Fibroblast of the conjunctiva (primary cell): ENCODE measurements at regions not wholly inside any gene's neighbourhood (a gene's known extent, or its start where the extent isn't known, plus 50 kb on each side); places are given as distances from the start of the nearest gene placed in this dataset.
A peak's percentile ranks its signal among the peaks of the same experiment; 100 is the strongest.
"Not testable (repeated sequence)": the region's sequence is repeated elsewhere in the genome, so short reads cannot be mapped to it uniquely, and the experiment has no call there.

Source experiments
- DNase-seq: peaks from one replicate; pipeline ENCODE4 v3.0.0-alpha.2; 2010; ENCODE audit warnings: low read depth

DNA sequence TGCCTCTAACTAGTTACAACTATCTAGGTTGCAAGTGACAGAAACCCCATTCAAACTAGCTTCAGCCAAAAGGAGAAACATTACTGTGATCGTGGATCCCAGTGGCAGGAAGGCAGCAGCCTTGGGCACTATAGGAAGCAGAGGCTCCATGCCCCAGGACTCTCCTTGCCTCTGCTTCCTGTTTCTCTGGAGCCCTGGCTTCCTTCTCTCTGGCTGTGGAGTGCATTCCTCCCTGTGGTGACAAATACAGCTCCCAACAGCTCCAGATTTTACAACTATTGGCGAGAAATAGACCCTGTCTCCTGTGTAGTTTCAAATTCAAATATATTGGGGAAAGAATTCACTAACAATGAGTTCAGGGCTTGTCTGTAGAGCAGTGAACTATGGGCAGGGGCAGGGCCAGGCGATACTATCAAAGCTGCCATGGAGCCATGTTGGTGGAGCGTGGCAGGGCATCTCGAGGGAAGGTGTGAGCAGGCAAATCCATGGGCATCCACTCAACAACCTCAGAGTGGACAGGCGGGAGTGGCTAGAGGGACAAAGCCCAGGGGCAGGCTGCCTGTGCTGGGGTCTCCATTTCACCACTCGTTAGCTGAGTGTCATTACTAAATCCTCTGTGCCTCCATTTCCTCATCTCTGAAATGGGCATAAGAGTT, 189.5 kb downstream of the ERCC6L2 start:
- no peak for DNase-seq

DNA sequence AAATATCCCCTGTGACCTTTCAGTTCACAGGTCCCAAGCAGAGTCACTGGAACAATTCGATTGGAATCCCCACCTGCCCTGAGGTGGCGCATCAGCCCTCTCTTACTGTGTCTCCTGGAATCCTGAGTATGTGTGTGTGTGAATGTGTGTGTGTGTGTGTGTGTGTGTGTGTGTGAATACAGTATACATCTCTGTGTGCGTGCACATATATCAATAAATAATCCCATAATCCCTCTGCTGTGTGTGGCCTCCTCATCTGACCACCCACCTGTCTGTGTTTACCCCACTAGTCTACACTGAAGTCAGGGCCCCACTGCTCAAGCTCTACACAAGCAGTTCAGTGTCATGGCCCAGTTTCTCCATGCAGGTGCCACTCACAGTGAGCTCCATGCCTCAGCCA, 187.4 kb downstream of the ERCC6L2 start:
- DNase-seq: no peak

DNA sequence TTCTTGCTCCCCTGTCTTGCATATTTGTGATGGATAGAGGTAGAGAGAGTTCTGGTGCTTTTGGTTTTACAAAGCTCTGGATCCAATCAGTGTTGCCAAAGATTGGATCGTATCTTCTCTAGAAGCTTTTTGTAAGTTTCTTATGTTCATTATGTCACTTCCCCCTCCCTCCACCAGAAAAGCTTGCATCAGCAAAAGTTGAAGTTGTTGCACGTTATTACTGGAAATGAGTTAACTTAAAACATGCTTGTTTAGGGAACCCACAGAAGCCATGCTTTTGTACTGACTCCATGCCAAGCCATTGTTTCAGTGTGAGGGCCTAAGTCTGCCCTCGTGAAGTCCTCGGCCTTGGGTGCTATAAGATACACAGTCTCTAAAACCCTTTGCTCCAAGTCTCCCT, 186.5 kb downstream of the ERCC6L2 start:
- DNase-seq: peak; percentile 62

DNA sequence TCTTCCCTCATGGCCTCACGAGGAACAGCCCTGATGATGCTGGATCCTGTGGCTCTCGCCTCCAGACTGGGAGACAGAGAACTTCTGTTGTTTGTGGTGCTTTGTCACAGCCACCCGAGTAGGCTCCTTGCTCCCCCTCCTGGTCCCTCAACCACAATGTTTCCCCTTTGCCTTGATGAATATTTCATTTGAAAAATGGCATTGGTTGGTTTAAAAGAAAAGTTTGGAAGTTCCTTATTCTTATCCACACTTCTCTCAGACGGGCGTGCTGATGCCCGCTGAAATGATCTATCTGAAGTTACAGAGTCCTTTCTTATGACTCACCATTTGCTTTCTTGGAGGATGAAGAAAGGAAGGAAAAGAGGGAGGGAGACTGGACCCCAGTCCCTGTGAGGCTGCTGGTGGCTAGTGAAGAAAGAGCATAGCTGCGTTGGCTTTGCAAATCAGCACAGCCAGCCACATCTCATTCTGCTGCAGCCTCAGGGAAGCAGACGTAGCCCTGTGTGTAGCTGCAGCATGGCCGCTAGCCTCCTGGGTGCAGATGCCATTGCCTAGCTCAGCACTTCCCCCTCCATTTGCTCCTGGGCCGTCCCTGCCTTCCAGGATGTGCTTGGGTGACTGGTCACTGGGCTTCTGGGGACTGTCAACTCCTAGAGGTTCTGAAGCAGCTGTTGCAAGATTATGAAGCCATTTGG, 185.9 kb downstream of the ERCC6L2 start:
- DNase-seq: peak; percentile 45

DNA sequence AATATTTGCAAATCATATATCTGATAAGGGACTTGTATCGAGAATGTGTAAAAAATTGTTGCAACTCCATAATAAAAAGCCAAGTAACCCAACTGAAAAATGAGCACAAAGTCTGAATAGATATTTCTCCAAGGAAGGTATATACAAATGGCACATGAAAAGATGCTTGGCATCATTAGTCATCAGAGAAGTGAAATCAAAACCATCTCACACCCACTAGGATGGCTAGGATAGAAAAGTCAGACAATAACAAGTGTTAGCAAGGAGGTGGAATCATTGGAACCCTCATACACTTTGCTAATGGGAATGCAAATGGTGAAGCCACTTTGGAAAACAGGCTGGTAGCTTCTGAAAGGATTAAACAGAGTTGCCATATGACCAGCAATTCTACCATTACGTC, 182.7 kb downstream of the ERCC6L2 start:
- no peak for DNase-seq

DNA sequence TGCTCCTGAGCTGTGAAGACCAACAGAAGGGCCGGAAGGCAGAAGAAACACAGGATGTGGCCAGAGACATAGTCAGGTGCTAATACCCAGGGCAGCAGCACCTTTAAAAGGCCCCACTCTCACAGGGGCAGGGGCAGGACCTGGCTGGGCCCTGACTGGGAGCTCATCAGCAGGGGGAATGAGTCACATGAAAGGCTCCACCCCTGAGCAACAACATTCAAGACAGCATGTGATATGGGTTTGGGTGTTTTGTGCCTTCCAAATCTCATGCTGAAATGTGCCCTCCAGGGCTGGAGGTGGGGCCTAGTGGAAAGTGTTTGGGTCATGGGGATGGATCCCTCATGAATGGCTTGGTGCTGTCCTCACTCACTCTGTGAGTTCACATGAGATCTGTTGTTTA, 181.7 kb downstream of the ERCC6L2 start:
- no peak for DNase-seq

DNA sequence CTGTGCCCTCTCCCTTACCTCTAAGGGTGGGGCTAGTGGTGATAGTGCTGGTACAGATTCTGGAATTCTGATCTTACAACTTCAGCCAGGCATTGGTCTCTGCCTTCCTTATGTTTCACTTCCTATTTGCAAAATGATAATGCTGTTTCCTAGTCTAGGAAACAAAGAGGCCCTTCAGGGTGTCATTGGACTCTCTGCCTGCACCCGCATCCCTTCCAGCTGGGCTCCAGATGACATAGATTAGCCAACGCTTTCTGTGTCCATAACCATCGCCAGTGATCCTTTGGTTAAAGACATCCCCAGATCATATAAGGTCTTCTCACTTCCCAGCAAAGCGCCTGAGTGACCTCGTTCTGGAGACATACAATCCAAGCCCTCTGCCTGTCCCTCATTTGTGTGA, 180.7 kb downstream of the ERCC6L2 start:
- DNase-seq: no peak

DNA sequence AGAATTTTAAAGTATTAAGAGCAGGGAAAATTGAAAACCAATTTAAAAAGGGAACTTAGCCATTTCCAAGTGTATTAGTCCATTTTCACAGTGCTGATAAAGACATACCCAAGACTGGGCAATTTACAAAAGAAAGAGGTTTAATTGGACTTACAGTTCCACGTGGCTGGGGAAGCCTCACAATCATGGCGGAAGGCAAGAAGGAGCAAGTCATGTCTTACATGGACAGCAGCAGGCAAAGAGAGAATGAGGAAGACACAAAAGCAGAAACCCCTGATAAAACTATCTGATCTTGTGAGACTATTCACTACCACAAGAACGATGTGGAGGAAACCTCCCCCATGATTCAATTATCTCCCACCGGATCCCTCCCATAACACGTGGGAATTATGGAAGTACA, 178.8 kb downstream of the ERCC6L2 start:
- not testable (repeated sequence) for DNase-seq

DNA sequence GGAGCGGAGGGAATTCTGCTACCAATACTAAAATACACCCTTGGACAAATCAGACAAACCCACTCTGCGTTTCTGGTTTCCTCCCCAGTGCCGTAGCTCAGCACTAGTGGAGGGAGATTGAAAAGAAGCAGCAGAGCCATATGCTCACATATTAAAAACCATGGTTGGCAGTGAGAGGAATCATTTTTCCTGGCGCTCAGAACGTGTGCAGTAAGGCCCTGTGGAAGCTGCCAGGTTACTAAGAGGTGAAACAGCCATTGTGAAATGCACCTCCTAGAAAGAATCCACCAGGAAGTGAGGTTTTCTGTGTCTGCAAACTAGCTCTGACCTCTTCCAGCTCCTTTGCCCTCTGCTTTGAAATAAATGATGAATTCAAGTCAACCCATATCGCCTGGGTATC, 177.2 kb downstream of the ERCC6L2 start:
- DNase-seq: no peak

DNA sequence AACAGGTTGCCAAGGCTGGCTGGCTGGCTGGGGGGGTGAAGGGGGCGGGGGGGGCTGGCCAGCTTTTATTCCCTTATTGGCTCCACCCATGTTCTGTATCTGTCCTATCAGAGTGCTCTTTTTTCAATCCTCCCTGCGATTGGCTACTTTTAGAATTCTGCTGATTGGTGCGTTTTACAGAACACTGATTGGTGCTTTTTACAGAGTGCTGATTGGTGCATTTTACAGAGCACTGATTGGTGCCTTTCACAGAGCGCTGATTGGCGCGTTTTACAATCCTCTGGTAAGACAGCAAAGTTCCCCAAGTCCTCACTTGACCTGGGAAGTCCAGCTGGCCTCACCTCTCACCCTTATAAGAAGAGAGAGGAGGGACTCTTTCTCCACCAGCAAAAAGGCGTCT, 175.9 kb downstream of the ERCC6L2 start:
- DNase-seq: no peak

DNA sequence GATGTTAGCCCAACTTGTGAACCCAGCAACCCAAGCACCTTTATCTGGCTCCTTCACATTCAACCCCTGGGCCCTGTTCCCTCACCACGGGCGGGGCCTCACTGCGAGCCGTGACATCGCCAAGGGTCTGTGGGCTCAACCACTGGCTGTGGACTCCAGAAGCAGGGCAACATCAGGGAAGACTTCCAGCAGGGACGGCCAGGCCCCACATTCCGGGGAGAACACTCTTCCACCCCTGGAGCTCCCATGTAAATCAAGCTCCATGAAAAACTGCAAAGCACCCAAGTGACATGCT, 175.3 kb downstream of the ERCC6L2 start:
- no peak for DNase-seq

DNA sequence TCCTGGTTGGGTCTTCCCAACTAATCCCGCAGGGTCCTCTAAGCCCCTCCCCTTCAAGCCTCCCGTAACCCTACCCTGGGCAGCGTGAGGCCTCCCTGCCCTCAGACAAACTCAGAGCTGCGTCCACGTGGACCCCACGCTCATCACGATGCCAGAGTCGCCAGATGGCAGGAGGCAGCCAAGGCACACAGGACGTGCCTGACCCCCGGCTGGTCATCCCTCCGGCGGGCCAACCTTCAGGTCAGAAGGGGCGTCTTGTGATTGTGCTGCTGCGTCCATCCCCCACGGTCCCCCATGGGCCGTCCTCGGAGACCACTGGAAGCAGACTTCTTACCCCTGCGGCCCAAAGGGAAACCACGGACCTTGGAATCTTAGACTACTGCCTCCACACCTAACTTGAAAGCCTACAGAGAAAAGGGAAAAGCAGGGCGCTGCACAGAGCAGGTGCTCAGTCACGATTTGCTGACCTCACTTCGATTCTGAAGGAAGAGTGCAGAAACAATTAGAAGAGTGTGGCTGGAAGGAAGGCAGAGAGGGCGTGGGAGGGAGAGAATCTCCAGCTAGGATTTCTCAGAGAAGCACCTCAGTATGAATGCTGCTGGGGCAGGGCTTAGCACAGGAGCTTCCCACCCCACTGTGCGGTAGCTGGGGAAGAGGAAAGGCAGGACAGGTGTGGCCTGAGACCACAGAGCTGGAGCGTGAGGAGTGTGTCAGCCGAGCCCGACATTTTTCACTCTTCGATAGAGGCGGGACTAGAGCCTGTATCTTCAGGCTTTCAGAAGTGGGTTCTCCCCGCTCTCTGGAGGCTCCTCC, 174.8 kb downstream of the ERCC6L2 start:
- no peak for DNase-seq

DNA sequence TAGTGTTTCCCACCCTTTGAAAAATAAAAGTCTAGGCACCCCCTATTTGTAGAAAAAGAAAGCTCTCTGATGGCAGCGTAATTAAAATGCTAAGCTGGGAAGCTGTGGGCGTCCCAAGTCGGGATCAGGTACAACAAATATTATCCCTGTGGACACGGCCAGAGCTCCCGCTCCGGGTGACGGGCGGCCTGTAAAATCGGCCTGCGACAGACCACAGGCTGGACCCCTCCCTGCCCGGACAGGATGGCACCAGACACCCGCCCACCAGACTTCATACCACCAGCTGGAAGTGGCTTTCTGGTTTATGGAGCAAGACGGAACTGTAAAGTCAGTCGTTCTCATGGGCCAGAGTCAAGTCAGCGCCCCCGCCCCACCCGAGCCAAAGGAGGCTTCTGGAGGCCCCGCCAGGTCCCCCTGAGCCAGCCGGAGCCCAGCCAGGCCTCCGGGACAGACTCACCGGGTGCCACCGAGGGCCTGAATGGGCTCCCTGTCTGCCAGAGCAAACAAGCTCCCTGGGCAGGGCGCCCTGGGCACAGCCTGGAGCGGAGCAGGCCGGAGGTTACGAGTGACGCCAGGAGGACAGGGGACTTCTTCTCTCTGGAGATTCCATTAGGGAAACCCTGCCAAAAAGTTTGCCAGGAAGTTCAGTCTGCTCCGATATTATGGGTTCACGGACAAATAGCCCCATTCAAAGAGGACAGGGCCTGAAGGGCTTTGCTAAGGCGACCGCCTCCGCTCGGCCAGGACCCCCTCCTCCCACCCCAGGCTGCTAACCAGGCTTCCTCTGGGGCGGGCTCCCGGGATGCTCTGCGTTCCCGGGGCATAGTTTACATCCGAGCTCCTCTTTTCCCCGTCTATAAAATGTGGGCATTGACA, 173.7 kb downstream of the ERCC6L2 start:
- DNase-seq: no peak

DNA sequence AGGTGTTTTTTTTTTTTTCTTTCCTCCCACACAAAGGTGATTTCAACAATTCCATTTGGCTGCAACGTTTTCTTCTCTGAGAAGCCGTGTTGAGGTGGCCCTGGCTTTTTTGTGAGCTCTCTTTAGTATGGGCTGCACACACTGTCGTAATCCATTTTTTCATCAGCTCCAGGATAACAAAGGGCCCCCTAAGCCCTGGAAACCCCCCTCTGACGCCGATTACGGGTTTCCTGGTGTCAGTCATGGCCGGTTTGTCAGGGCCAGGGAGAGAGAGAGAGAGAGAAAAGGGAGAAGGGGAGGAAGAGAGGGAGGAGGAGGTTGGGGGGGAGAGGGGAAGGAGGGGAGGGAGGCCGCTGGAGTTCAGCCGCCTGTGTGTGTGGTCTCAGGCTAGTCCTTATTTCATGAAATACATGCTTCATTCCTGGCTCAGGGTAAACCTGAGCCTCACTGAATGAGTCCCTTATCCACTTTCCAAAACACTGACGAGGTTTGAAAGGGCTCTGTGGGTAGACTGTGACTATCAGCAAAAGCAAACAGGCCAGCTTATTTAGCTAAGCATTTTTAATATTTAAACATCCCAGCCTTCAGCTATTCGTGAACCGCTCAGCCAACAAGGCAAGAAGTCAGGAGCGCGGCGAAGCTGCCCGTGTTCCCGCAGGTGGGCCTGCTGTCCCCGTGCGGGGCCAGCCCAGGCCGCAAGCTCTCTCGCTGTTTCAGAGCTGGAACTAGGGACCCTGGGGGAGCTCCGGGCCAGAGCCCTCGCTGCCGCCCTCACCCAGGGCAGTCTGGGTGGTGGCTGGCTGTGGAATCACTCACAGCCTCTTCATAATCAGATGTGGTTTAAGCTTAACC, 172.8 kb downstream of the ERCC6L2 start:
- DNase-seq: no peak

DNA sequence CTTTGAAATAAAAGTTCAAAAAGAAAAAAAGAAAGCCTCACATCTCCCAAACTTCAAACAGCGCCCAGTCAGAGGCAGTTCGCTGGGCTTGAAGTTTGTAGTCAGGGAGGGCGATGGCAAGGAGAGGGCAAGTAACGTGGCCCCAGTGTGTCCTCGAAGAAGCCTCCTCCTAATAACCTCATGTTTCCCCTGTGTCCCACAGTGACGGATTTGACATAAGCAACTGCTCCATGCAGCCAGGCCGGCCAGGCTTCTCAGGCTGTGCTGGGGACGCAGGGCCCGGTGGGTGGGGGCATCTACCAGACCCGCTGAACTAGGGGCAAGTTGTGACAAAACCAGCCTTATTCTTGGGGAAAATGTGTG, 172.2 kb downstream of the ERCC6L2 start:
- DNase-seq: no peak

DNA sequence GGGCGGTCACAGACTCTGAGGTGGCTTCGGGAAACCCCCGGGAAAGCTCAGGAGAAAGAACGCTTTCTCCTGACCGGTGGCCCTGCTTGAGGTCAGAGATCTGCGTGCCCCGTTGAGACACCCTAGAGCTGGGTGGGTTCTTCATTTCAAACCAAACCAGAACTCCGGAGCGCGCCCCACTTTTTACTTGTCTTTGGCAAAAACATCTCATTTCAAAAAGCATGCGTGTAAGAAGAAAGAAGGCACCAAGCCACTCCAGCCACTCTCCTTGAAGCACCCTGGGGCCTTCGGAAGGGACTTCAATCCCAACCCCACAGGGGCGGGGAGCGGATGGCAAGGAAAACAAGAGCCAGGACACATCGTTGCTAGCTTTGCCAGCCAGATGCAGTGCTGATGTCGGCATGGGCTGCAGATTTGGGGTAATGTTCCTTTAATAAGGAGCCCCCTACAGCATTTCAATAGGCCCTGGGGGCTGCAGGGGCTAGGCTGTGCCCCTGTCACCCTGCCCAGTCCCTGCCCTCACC, 171.7 kb downstream of the ERCC6L2 start:
- no peak for DNase-seq

DNA sequence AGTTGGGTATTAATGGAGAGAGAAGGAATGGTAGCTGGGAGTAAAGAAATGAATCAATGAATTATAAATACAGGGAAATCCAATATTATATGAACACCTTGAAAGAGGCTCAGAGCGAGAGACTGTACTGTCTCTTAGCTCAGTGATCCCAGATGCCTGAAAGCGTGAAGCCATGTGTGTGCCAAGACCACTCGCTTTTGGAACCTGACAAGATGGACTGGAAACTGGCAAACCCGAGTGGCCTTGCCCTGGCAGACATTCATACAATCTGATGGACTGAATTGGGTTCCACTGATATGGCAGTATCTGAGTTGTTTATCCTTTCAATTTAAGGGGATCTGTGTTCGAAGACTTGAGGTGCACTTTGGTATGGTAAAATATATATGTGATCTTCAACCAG, 170.3 kb downstream of the ERCC6L2 start:
- DNase-seq: no peak

DNA sequence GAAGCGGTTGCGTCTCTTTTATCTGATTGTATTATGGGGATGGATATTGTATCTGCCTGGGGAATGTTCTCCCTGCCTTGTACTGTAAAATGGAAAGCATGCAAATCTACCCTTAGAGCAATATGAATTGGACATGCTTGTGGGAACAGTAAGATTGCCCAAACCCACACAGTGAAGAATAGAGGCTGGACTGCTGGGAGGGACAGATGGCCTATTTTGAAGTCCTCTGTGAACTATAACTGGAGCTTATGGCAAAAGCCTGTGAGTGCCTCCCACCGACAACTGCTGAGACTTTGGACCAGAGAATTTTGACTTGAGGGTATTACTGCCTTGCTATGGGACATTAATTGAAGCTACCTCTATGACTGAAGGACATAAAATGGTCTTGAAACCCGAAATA, 168.9 kb downstream of the ERCC6L2 start:
- no peak for DNase-seq

DNA sequence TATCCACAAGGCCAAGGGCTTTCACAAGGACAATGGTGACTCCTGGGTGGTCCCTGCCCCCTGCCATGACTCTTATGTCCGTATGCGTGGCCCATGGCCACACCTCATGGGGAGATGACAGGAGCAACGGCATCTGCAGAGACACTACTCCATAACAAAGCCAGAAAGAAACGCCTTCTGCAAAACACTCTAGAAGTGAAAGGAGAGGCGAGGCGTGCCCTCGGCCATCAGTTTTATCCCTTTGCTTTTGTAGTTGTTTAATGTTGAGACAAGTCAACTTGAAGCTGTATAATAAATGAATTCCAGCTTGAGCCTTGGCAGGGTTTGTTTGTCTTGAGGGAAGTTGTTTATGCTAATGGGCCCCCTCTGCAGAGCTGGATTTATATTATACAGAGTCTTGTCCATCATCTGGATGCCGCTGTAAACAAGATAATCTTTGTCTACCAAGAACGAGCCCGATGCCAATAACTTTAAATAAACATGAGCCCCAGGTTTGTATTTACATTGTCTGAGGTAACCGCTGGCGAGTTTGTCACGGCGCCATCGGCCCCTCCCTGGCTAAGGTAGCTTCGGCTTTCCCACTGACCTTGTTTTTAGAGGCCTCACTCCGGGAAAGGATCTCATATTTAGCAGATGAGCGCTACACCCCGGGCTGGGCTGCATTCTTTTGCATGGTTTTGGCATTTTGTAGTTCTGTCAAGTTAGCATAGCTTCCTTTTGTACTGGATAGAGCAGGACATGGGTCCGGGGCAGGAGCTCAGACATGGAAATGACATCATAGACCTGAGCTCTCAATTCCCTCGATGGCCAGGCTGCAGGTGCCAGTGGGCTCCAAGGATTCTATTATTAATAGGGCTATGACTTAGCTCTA, 165.3 kb downstream of the ERCC6L2 start:
- DNase-seq: no peak

DNA sequence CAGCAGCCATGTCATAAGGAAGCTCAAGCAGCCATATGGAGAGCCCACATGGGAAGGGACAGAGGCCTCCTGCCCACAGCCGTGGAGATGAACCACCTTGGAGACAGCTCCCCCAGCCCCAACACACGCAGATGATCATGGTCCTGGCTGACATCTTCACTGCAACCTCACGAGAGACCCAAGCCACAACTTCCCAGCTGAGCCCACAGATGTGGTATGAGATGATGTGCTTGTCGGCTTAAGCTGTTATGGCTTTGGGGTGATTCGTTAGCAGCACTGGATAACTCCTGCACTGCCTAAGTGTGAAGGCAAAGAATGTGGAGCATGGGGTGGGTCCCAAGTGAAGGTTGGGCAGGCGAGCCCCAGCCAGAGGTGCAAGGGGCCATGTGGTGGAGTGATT, 163.4 kb downstream of the ERCC6L2 start:
- DNase-seq: no peak
